Suprapubic skin (tissue), 3 donors: ENCODE measurements at regions not wholly inside any gene's neighbourhood (a gene's known extent, or its start where the extent isn't known, plus 50 kb on each side); places are given as distances from the start of the nearest gene placed in this dataset.

Experiments used
- CTCF ChIP-seq, 2 donors: fragments of 200-600 bp in 1 of 2; fragments of 450-650 bp in 1 of 2; sonication (generic) in 1 of 2; IDR thresholded peaks; one replicate each; pipeline ENCODE4 v1.5.1; 2016 to 2019; ENCODE audit warnings: antibody characterized with exemption in 2 of 2, mild to moderate bottlenecking in 1 of 2, moderate library complexity in 1 of 2
- POLR2A ChIP-seq, 2 donors: fragments of 450-650 bp; IDR thresholded peaks; one replicate each; pipeline ENCODE4 v1.6.1; 2017; ENCODE audit warnings: antibody characterized with exemption in 2 of 2, mild to moderate bottlenecking in 2 of 2, moderate library complexity in 2 of 2

GRCh38 chr14:34219661-34220377 is 242.2 kb downstream of the SPTSSA start:
- TF ChIP-seq CTCF (IDR thresholded peaks at IDR 0.05) (no peak), POLR2A (IDR thresholded peaks at IDR 0.05) (no peak)
